Retina (tissue), 1 donor: ENCODE measurements at regions not wholly inside any gene's neighbourhood (a gene's known extent, or its start where the extent isn't known, plus 50 kb on each side); places are given as distances from the start of the nearest gene placed in this dataset.
"Not testable (repeated sequence)": the region's sequence is repeated elsewhere in the genome, so short reads cannot be mapped to it uniquely, and the experiment has no call there.

Experiments used
- DNase-seq: peaks from one replicate; pipeline ENCODE4 v3.0.0-alpha.2; 2016

DNA sequence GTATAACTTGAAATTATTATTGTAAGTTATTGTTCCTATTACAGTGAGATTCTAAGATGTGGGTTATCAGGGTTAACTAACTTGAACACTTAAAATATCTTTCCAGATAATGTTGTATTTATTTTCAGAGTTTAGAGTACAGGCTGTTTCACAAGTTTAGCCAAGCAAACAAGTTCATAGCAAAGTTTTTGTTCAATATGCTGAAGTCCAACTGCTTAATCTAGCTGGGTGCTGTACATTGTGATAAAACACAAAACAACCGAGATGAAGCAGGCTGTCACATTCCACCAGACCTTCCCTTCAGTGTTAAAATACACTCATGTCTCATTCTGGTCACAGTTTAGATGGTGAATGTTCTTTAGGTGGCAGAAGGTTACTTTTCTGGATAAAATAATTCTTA lies 148.0 kb upstream of the PCDH20 start:
- no peak for DNase-seq

DNA sequence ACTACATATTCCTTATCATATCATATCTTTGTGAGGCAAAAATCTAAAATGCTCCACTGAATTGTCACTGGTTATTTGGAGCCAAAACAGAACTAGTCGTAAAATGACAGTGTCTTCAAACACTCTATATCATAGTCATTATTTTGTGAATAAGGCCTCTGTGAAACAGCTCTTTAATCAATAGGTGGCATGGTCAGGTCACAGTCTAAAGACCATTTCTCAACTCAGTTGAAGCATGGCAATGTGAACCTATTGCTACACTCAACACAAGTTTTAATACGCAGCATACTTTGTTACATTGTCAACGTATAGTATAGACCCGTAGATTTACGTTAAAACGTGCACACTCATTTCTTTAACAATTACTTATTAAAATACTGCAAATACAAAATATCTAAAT lies 131.3 kb upstream of the PCDH20 start:
- no peak for DNase-seq

DNA sequence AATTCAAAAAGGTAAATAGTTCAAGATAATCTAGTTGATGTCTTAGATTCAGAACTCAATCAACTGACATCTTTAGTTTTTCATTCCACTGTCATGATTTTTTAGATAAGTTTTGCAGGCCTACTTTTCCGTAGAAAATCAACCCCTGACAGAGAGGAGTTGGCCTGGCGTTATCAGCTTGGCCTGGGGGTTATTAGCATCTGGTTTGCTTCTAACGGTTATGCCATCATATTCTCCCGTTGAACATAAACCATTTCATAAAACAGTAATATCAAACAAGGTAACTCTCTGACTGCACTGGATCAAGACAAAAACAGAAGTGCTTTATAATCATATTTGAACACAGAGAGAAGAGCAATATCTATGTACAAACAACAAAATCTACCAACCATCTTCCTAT lies 130.8 kb upstream of the PCDH20 start:
- no peak for DNase-seq

DNA sequence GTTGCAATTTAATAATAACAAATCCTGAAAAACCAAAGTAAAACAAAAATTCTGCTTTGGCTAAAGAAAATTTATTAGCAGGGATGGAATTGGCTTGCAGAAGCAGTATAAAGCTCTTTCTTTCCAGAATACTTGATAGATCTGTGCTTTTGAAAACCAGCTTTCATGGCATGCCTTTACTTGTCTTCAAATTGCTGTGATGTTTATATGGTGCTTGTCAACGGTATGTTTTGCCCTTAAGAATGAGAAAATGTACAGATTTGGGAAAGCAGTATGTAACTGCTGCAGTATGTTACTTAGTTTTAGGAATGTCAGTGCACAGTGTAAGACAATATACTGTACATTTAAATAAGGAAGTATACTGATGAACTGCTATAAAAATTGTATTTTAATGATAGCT lies 120.8 kb upstream of the PCDH20 start:
- no peak for DNase-seq

DNA sequence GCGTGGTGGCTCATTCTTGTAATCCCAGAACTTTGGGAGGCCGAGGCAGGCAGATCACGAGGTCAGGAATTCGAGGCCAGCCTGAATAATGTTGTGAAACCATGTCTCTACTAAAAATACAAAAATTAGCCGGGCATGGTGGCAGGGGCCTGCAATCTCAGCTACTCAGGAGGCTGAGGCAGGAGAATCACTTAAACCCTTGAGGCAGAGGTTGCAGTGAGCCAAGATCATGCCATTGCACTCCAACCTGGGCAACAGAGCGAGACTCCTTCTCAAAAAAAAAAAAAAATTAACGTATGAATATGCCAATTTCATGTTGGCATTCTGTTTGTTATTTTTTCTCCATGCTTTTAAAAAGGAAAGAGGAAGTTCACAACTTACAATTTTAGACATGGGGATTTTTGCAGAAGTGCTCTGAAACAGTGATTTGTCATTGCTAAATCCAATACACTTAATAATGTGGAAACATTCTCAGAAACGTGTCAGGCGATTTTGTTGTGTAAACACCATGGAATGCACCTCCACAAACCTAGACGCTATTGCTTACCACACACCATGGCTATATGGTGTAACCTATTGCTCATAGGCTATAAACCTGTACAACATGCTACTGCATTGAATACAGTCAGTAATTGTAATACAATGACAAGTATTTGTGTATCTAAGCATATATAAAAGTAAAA lies 115.9 kb upstream of the PCDH20 start:
- DNase-seq = no peak

DNA sequence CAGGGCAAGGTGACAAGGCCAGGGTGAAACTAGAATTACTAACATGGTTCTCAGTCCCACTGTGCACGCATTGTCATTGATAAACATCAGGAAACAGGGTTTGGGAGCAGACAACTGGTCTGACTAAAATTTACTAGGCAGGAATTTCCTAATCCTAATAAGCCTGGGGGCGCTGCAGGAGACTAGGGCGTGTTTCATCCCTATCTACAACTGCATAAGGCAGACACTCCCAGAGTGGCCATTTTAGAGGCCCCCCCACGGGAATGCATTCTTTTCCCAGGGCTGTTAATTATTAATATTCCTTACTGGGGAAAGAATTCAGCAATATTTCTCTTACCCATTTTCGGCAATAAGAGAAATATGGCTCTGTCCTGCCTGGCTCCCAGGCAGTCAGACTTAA lies 103.6 kb upstream of the PCDH20 start:
- DNase-seq = not testable (repeated sequence)

DNA sequence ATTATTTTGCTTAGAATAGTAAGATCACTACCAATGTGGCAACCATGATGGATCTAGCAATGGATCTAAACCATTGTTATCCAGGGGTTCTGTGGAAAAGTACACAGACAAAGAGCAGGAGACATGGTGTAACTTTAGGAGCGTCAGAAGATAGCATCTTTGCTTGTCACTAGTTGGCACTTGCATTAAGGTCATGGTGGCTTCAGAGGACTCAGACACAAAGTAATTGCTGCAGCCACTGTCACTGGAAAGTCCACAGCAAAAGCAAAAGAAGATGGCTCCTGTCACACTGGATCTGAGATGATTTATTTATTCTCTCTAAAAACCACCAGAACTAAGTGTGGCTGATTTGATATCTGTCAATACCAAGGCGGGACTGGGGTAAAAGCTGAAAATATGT lies 93.3 kb upstream of the PCDH20 start:
- no peak for DNase-seq

DNA sequence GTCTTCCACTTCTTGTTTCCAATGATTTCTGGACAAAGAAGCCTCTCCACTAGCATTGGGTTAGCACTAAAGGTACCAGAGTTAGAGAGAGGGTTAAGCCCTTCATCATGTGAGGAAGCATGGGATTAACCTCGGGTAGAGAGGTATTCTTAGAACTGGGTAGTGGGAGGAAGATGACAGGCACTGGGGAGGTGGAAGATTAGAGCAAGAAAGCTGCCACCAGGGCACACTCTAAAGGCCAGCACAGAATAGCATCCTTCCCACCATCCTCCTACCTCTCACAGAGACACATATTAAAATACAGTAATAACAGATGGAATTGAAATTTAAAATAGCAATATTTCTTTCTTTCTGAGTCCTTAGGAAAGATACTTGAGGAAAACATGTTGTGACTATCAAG lies 84.5 kb upstream of the PCDH20 start:
- no peak for DNase-seq

DNA sequence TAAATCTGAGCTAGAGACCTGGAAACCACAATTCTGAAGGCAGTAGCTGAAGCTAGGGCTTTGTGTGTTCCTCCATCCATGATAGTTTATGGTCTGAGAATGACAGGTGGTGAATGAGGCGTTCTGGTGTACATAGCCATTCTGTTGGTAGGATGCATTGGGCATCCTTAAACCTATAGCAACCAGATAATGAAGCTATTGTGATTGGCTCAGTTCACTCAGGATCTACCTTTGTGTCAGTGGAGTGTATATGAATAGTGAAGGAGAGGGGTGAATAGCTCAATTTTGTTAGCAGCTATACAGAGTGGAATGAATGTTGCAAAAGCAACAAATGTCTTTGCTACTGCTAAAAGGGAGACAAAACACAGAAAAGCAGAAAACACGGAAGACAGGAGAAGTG lies 80.0 kb upstream of the PCDH20 start:
- DNase-seq = no peak

DNA sequence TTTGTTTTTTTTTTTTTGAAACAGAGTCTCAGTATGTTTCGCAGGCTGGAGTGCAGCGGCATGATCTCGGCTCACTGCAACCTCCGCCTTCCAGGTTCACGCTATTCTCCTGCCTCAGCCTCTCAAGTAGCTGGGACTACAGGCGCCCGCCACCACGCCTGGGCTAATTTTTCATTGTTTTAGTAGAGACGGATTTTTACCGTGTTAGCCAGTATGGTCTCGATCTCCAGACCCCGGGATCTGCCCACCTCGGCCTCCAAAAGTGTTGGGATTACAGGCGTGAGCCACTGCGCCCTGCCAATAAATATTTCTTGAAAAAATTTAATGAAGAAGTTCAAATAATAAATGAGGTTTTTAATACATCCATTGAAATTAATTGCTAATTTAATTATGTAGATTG lies 77.9 kb upstream of the PCDH20 start:
- not testable (repeated sequence) for DNase-seq

DNA sequence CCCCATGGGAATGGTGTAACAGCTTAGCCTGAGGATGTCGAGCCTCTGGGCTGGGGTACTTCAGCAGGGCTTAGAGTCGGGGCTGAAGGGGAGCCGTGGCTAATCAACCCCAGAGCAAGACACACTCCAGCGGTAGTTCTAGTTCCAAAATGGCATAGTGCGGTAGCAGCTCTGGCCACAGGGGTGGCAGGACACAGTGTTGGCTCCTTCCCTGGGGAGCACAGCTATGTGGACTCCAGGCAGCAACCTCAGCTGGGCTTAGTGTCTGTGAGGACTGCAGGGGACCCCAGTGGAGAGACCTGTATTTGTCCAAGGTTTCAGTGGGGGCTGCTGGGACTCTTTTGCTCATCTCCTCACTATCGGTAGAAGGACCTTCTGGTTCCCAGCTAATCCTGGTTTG lies 70.8 kb upstream of the PCDH20 start:
- no peak for DNase-seq

DNA sequence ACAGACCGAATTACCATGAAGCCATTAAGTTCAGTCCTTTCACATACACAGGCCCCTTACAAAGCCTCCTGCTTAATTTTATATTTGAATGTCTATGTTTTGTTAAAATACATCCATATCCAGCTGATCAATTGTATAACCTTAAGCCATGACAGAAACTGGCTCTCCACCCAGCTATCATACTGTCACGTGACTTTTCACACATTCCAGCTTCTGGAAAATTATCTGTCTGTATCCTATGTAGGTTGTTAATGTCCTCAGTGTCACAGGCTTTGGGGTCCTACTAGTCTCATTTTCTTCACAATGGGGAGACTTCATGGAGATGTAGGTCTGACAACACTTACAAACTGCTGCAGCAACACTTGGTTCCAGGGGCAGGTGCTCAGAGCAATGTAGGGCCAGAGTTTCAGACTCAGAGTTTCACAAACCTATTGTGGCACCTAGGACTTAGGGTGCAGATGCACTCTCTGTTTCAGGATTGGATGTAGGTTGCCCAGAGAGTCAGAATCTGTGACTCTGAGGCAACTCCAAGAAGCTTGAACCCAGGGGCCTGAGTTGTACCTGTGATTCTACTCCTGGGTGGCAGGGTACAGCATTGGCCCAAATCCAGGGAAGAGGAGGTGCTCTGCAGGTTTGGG lies 69.6 kb upstream of the PCDH20 start:
- no peak for DNase-seq

DNA sequence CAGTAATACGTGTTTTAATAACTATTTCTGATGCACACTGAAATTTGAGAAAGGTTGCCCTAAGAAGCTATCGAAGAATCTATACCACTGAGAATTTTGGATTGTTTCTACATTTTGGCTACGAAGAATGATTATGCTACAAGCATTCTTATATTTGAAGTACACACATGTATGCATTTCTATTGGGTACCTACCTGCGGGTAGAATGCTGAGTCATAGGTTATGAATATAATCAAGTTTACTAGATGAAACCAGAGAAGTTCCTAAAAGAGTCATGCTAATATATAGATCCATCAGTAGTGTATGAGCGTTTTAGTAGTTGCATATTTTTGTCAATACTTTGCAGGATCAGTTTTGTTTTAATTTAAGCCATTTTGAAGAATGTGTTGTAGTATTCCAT lies 62.0 kb upstream of the PCDH20 start:
- no peak for DNase-seq

DNA sequence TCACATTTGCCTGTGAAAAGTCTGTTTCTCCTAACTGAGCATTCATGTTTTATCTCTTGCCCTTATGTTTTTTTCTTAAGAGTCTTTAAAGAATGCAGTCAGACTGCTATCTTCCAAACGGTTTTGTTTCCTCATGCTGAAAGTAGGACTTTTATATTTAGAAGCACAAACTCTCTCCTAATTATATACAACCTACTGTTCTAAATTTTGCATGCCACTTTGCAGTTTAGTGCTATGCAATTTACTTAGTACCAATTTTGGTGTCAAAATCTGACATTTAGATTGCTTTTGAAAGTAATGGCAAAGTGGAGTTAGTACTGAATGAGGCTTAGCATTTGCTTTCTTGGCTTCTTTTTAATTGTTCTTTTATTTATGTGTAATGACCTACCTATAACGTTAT lies 55.1 kb upstream of the PCDH20 start:
- no peak for DNase-seq

DNA sequence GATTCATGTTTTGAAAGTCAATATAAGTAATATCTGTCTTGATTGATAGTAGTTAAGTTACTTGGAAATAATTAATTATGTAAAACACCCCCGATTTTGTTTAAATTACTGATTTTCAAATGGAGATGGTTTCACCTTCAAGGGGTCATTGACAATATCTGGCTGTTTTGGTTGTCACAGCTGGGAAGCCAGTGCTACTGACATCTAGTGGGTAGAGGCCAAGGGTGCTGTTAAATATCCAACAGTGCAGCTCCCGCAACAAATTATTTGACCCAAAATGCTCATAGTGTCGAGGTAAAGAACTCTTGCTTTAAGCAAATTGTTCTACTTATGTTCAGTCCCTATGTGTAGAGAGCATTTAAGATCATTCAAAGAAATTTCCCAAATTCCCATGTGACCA lies 50.6 kb upstream of the PCDH20 start:
- DNase-seq = no peak
